Lower lobe of right lung (tissue), 2 donors: ENCODE measurements at regions not wholly inside any gene's neighbourhood (a gene's known extent, or its start where the extent isn't known, plus 50 kb on each side); places are given as distances from the start of the nearest gene placed in this dataset.

Source experiments
- ATAC-seq, 2 donors: fragments of 200-7000 bp; cut with Tn5 transposase; one replicate each; pipeline ENCODE4 v1.9.1; 2020 to 2022; ENCODE audit warnings: mild to moderate bottlenecking in 2 of 2, moderate library complexity in 2 of 2
- DNase-seq: peaks from one replicate; pipeline ENCODE4 v3.0.0-alpha.2; 2020
- H3K27ac ChIP-seq: fragments of 200-600 bp; one replicate; pipeline ENCODE4 v1.8.0; 2022
- H3K27me3 ChIP-seq: fragments of 200-600 bp; one replicate; pipeline ENCODE4 v1.8.0; 2022; ENCODE audit warnings: low read depth
- H3K36me3 ChIP-seq: fragments of 200-600 bp; one replicate; pipeline ENCODE4 v1.8.0; 2022; ENCODE audit warnings: mild to moderate bottlenecking
- H3K4me1 ChIP-seq: fragments of 200-600 bp; one replicate; pipeline ENCODE4 v1.8.0; 2022
- H3K4me3 ChIP-seq: fragments of 200-600 bp; one replicate; pipeline ENCODE4 v1.8.0; 2022; ENCODE audit warnings: mild to moderate bottlenecking
- H3K9me3 ChIP-seq: fragments of 200-600 bp; one replicate; pipeline ENCODE4 v1.8.0; 2022
- CTCF ChIP-seq: fragments of 200-600 bp; IDR thresholded peaks from one replicate; pipeline ENCODE4 v1.8.0; 2022; ENCODE audit warnings: antibody characterized with exemption, mild to moderate bottlenecking
- intact Hi-C: fragments of 100-400 bp; cut with DNase I; formaldehyde crosslinking; loops from one replicate; pipeline ENCODE4 v1.11.0; 2022
- donor health status: DM: no; HTN: yes; CAD: no; lungs with severe emphysema.

GRCh38 chr5:121692158-121692557 lies 159.5 kb upstream of the FTMT start:
- Histone ChIP-seq H3K27ac (no peak overlapping the region), H3K9me3 (no peaks in the 10 kb centered on the region), H3K4me1 (no peaks in the 10 kb centered on the region), H3K36me3 (no peaks in the 10 kb centered on the region), H3K4me3 (no peak overlapping the region), H3K27me3 (no peaks in the 10 kb centered on the region)
- no peak for ATAC-seq
- no peak for DNase-seq
- TF ChIP-seq CTCF: no peak
- intact Hi-C loops: no loop called here

- Histone ChIP-seq H3K27ac (no peak overlapping the region), H3K9me3 (no peaks in the 10 kb centered on the region), H3K27me3 (no peaks in the 10 kb centered on the region), H3K4me3 (no peak overlapping the region), H3K4me1 (no peaks in the 10 kb centered on the region), H3K36me3 (no peaks in the 10 kb centered on the region)
- no peak for TF ChIP-seq CTCF
- no peak for DNase-seq
- ATAC-seq: no peak
- intact Hi-C loops: no loop called here
Measured at GRCh38 chr5:121693864-121694263, 157.8 kb upstream of the FTMT start.

GRCh38 chr5:121695307-121695706 lies 156.4 kb upstream of the FTMT start:
- Histone ChIP-seq H3K4me3 (no peak overlapping the region), H3K36me3 (no peaks in the 10 kb centered on the region), H3K9me3 (no peaks in the 10 kb centered on the region), H3K27ac (no peak overlapping the region), H3K27me3 (no peaks in the 10 kb centered on the region), H3K4me1 (no peaks in the 10 kb centered on the region)
- no peak for DNase-seq
- intact Hi-C loops: no loop called here
- no peak for ATAC-seq
- TF ChIP-seq CTCF: no peak

GRCh38 chr5:121698690-121699089 lies 153.0 kb upstream of the FTMT start:
- H3K4me1 ChIP-seq: no peaks in the 10 kb centered on the region
- H3K27ac ChIP-seq: no peak overlapping the region
- ATAC-seq (no peak), DNase-seq (no peak)
- no peaks in the 10 kb centered on the region for H3K9me3 ChIP-seq
- H3K4me3 ChIP-seq: no peak overlapping the region
- no peaks in the 10 kb centered on the region for H3K36me3 ChIP-seq
- intact Hi-C loops: no loop called here
- no peak for TF ChIP-seq CTCF
- no peaks in the 10 kb centered on the region for H3K27me3 ChIP-seq

GRCh38 chr5:121701731-121702130 lies 150.0 kb upstream of the FTMT start:
- Histone ChIP-seq H3K27ac (no peak overlapping the region), H3K36me3 (no peaks in the 10 kb centered on the region), H3K27me3 (no peaks in the 10 kb centered on the region), H3K9me3 (no peaks in the 10 kb centered on the region), H3K4me1 (no peaks in the 10 kb centered on the region), H3K4me3 (no peak overlapping the region)
- TF ChIP-seq CTCF: no peak
- DNase-seq (no peak), ATAC-seq (no peak)
- intact Hi-C loops: no loop called here

- TF ChIP-seq CTCF: no peak
- no peak for DNase-seq
- no peak overlapping the region for H3K4me3 ChIP-seq
- no peaks in the 10 kb centered on the region for H3K36me3 ChIP-seq
- H3K27me3 ChIP-seq: no peaks in the 10 kb centered on the region
- intact Hi-C loops: no loop called here
- no peaks in the 10 kb centered on the region for H3K9me3 ChIP-seq
- ATAC-seq: no peak
- no peak overlapping the region for H3K27ac ChIP-seq
- no peaks in the 10 kb centered on the region for H3K4me1 ChIP-seq
Measured at GRCh38 chr5:121702682-121703081, 149.0 kb upstream of the FTMT start.
